Liver (tissue), 8 donors: ENCODE measurements at regions not wholly inside any gene's neighbourhood (a gene's known extent, or its start where the extent isn't known, plus 50 kb on each side); places are given as distances from the start of the nearest gene placed in this dataset.

Source experiments
- DNase-seq: peaks from one replicate; pipeline ENCODE4 v3.0.0-alpha.2; 2017; ENCODE audit warnings: low spot score
- H3K27ac ChIP-seq, 2 donors: one replicate each; pipeline ENCODE4 v1.7.0; 2013; ENCODE audit warnings: inconsistent platforms in 2 of 2, low read length in 2 of 2, control low read depth in 1 of 2, low read depth in 1 of 2, mild to moderate bottlenecking in 1 of 2
- H3K27me3 ChIP-seq, 4 donors: one replicate each; pipeline versions ENCODE4 v1.6.1 to v1.7.0; 2013; ENCODE audit warnings: low read length in 3 of 4, inconsistent platforms in 1 of 4, mild to moderate bottlenecking in 1 of 4, moderate library complexity in 1 of 4; ENCODE audit not compliant: control insufficient read depth in 4 of 4, insufficient read depth in 4 of 4
- H3K36me3 ChIP-seq, 4 donors: one replicate each; pipeline versions ENCODE4 v1.6.1 to v1.7.0; 2013; ENCODE audit warnings: low read length in 3 of 4, mild to moderate bottlenecking in 3 of 4, low read depth in 1 of 4, moderate library complexity in 1 of 4; ENCODE audit not compliant: control insufficient read depth in 4 of 4, insufficient read depth in 3 of 4
- H3K4me1 ChIP-seq, 4 donors: one replicate each; pipeline versions ENCODE4 v1.6.1 to v1.7.0; 2013; ENCODE audit warnings: low read length in 3 of 4, mild to moderate bottlenecking in 3 of 4, moderate library complexity in 1 of 4; ENCODE audit not compliant: control insufficient read depth in 4 of 4, insufficient read depth in 4 of 4
- H3K4me3 ChIP-seq, 3 donors: one replicate each; pipeline versions ENCODE4 v1.6.1 to v1.7.0; 2013; ENCODE audit warnings: low read length in 3 of 3, control low read depth in 1 of 3, low read depth in 1 of 3, mild to moderate bottlenecking in 1 of 3
- H3K9ac ChIP-seq, 2 donors: one replicate each; pipeline ENCODE4 v1.7.0; 2013; ENCODE audit warnings: low read length in 2 of 2, mild to moderate bottlenecking in 2 of 2, moderate library complexity in 2 of 2, control low read depth in 1 of 2, low read depth in 1 of 2
- H3K9me3 ChIP-seq, 4 donors: one replicate each; pipeline versions ENCODE4 v1.6.1 to v1.7.0; 2013; ENCODE audit warnings: low read length in 3 of 4; ENCODE audit not compliant: control insufficient read depth in 4 of 4
- CTCF ChIP-seq: fragments of 150-350 bp; IDR thresholded peaks from 2 replicates; pipeline ENCODE4 v1.5.1; 2017; ENCODE audit warnings: improper control_type of control experiment, low read depth, low read length; ENCODE audit not compliant: missing input control
- EGR1 ChIP-seq, 2 donors: IDR thresholded peaks; 2 replicates each; pipeline ENCODE4 v1.6.1; 2016 to 2018; ENCODE audit warnings: antibody characterized with exemption in 2 of 2, low read depth in 2 of 2
- FOXA1 ChIP-seq: IDR thresholded peaks from 2 replicates; pipeline ENCODE4 v1.6.1; 2016; ENCODE audit warnings: antibody characterized with exemption
- FOXA2 ChIP-seq: IDR thresholded peaks from 2 replicates; pipeline ENCODE4 v1.6.1; 2016; ENCODE audit warnings: antibody characterized with exemption
- GABPA ChIP-seq, 2 donors: IDR thresholded peaks in 1 of 2; conservative IDR thresholded peaks in 1 of 2; 2 replicates each; pipeline ENCODE4 v1.6.1; 2016; ENCODE audit warnings: antibody characterized with exemption in 2 of 2, mild to moderate bottlenecking in 1 of 2, moderate library complexity in 1 of 2
- HNF4A ChIP-seq, 2 donors: conservative IDR thresholded peaks; 2 replicates each; pipeline ENCODE4 v1.6.1; 2016; ENCODE audit warnings: antibody characterized with exemption in 2 of 2, mild to moderate bottlenecking in 2 of 2
- HNF4G ChIP-seq: IDR thresholded peaks from 2 replicates; pipeline ENCODE4 v1.6.1; 2016; ENCODE audit warnings: antibody characterized with exemption
- JUND ChIP-seq, 2 donors: IDR thresholded peaks; 2 replicates each; pipeline ENCODE4 v1.6.1; 2016; ENCODE audit warnings: antibody characterized with exemption in 2 of 2
- MAX ChIP-seq: IDR thresholded peaks from 2 replicates; pipeline ENCODE4 v1.6.1; 2016; ENCODE audit warnings: antibody characterized with exemption
- NR2F2 ChIP-seq: IDR thresholded peaks from 2 replicates; pipeline ENCODE4 v1.6.1; 2016; ENCODE audit warnings: antibody characterized with exemption
- RAD21 ChIP-seq, 2 donors: IDR thresholded peaks; 2 replicates each; pipeline ENCODE4 v1.6.1; 2016; ENCODE audit warnings: antibody characterized with exemption in 2 of 2, mild to moderate bottlenecking in 2 of 2
- REST ChIP-seq: IDR thresholded peaks from 2 replicates; pipeline ENCODE4 v1.6.1; 2016; ENCODE audit warnings: antibody characterized with exemption, mild to moderate bottlenecking
- RXRA ChIP-seq, 2 donors: IDR thresholded peaks; 2 replicates each; pipeline ENCODE4 v1.6.1; 2017 to 2018; ENCODE audit warnings: antibody characterized with exemption in 2 of 2, mild to moderate bottlenecking in 1 of 2
- SP1 ChIP-seq: IDR thresholded peaks from 2 replicates; pipeline ENCODE4 v1.6.1; 2018; ENCODE audit warnings: antibody characterized with exemption, mild to moderate bottlenecking
- TAF1 ChIP-seq: conservative IDR thresholded peaks from 2 replicates; pipeline ENCODE4 v1.6.1; 2016; ENCODE audit warnings: antibody characterized with exemption, mild to moderate bottlenecking
- YY1 ChIP-seq: IDR thresholded peaks from 2 replicates; pipeline ENCODE4 v1.6.1; 2016; ENCODE audit warnings: antibody characterized with exemption, mild to moderate bottlenecking
- ZBTB33 ChIP-seq: IDR thresholded peaks from 2 replicates; pipeline ENCODE4 v1.6.1; 2016; ENCODE audit warnings: antibody characterized with exemption
- WGBS: extraction: QIAGEN DNeasy Blood & Tissue Kit; methylation state at CpG from one replicate; pipeline ENCODE4 v1.1.7; 2013; 5-methylcytosine and 5-hydroxymethylcytosine counted together
- donor health status: healthy.
- donor health status: healthy.
- donor health status: healthy.
- donor health status: healthy.
- donor health status: healthy.

- Histone ChIP-seq H3K36me3 (no peaks in the 10 kb centered on the region), H3K27me3 (no peaks in the 10 kb centered on the region), H3K27ac (no peak overlapping the region), H3K9ac (no peak overlapping the region), H3K4me1 (no peaks in the 10 kb centered on the region), H3K4me3 (no peak overlapping the region), H3K9me3 (no peaks in the 10 kb centered on the region)
- TF ChIP-seq YY1 (no peak), NR2F2 (no peak), CTCF (no peak), ZBTB33 (no peak), MAX (no peak), FOXA2 (no peak), JUND (IDR thresholded peaks at IDR 0.05) (no peak), GABPA (IDR thresholded peaks at IDR 0.05 in 1 of 2, conservative IDR thresholded peaks at IDR 0.05 in 1 of 2) (no peak), TAF1 (no peak), SP1 (no peak), HNF4A (conservative IDR thresholded peaks at IDR 0.05) (no peak), EGR1 (IDR thresholded peaks at IDR 0.05; ENCODE audit: low read depth in 2 of 2) (no peak), RAD21 (IDR thresholded peaks at IDR 0.05) (no peak), FOXA1 (no peak), REST (no peak), HNF4G (no peak), RXRA (IDR thresholded peaks at IDR 0.05) (no peak)
- DNase-seq = no peak
Observed at GRCh38 chrY:7814361-7814760, 902.8 kb upstream of the AMELY start.

GRCh38 chrY:7810359-7810758, 898.8 kb upstream of the AMELY start:
- Histone ChIP-seq H3K9me3 (no peaks in the 10 kb centered on the region), H3K4me1 (no peaks in the 10 kb centered on the region), H3K9ac (no peak overlapping the region), H3K36me3 (no peaks in the 10 kb centered on the region), H3K4me3 (no peak overlapping the region), H3K27ac (no peak overlapping the region), H3K27me3 (no peaks in the 10 kb centered on the region)
- WGBS = 67% methylated on average over 1 of the region's 1 CpG
- DNase-seq = no peak
- no peak for TF ChIP-seq SP1
- TF ChIP-seq HNF4G = no peak
- TF ChIP-seq RAD21 (IDR thresholded peaks at IDR 0.05) = no peak
- no peak for TF ChIP-seq GABPA (IDR thresholded peaks at IDR 0.05 in 1 of 2, conservative IDR thresholded peaks at IDR 0.05 in 1 of 2)
- TF ChIP-seq FOXA2 = no peak
- no peak for TF ChIP-seq HNF4A (conservative IDR thresholded peaks at IDR 0.05)
- TF ChIP-seq NR2F2 = no peak
- TF ChIP-seq CTCF = no peak
- no peak for TF ChIP-seq MAX
- TF ChIP-seq REST = no peak
- TF ChIP-seq EGR1 (IDR thresholded peaks at IDR 0.05; ENCODE audit: low read depth in 2 of 2) = no peak
- TF ChIP-seq JUND (IDR thresholded peaks at IDR 0.05) = no peak
- no peak for TF ChIP-seq RXRA (IDR thresholded peaks at IDR 0.05)
